GM23338 (cell line): ENCODE measurements at regions not wholly inside any gene's neighbourhood (a gene's known extent, or its start where the extent isn't known, plus 50 kb on each side); places are given as distances from the start of the nearest gene placed in this dataset.

ENCODE experiments used
- ATAC-seq: fragments of 200-7000 bp; cut with Tn5 transposase; 3 replicates; pipeline ENCODE4 v1.9.1; 2020
- DNase-seq: peaks from one replicate; pipeline ENCODE4 v3.0.0-alpha.2; 2015; ENCODE audit warnings: low spot score
- H2AFZ ChIP-seq: fragments of 200-600 bp; sonication (generic); 2 replicates; pipeline ENCODE4 v1.8.0; 2016; ENCODE audit warnings: antibody characterized with exemption, mild to moderate bottlenecking, moderate library complexity
- H3F3A ChIP-seq: fragments of 200-600 bp; sonication (generic); replicated peaks from 2 replicates; pipeline ENCODE4 v1.8.0; 2017; ENCODE audit warnings: antibody characterized with exemption, mixed run types, low read depth
- H3K27ac ChIP-seq: fragments of 200-600 bp; sonication (generic); 2 replicates; pipeline ENCODE4 v1.6.1; 2016; ENCODE audit warnings: low read depth
- H3K27me3 ChIP-seq: fragments of 200-600 bp; sonication (generic); 2 replicates; pipeline ENCODE4 v1.8.0; 2016; ENCODE audit warnings: mild to moderate bottlenecking, mixed run types, moderate library complexity; ENCODE audit not compliant: insufficient read depth
- H3K36me3 ChIP-seq: fragments of 200-600 bp; sonication (generic); 2 replicates; pipeline ENCODE4 v1.8.0; 2016; ENCODE audit warnings: mild to moderate bottlenecking; ENCODE audit not compliant: insufficient read depth
- H3K4me1 ChIP-seq: fragments of 200-600 bp; sonication (generic); 2 replicates; pipeline ENCODE4 v1.8.0; 2016; ENCODE audit warnings: mild to moderate bottlenecking, moderate library complexity; ENCODE audit not compliant: insufficient read depth
- H3K4me2 ChIP-seq: fragments of 200-600 bp; sonication (generic); 2 replicates; pipeline ENCODE4 v1.7.1; 2017; ENCODE audit warnings: mixed run types
- H3K4me3 ChIP-seq: fragments of 200-600 bp; sonication (generic); 2 replicates; pipeline ENCODE4 v1.6.1; 2016; ENCODE audit warnings: mixed run types
- H3K79me2 ChIP-seq: fragments of 200-600 bp; sonication (generic); replicated peaks from 2 replicates; pipeline ENCODE4 v1.8.0; 2017; ENCODE audit warnings: mild to moderate bottlenecking; ENCODE audit not compliant: insufficient read depth
- H3K9me2 ChIP-seq: fragments of 200-600 bp; sonication (generic); 2 replicates; pipeline ENCODE4 v1.8.0; 2017; ENCODE audit not compliant: insufficient read depth
- H4K20me1 ChIP-seq: fragments of 200-600 bp; sonication (generic); replicated peaks from 2 replicates; pipeline ENCODE4 v1.8.0; 2017; ENCODE audit warnings: mild to moderate bottlenecking; ENCODE audit not compliant: insufficient read depth
- H3K27ac Mint-ChIP-seq: 2 replicates; pipeline ENCODE4 v1.8.0; 2020; ENCODE audit warnings: inconsistent platforms, mild to moderate bottlenecking, moderate library complexity, mixed read lengths
- H3K27me3 Mint-ChIP-seq: 3 replicates; pipeline ENCODE4 v1.8.0; 2022; ENCODE audit warnings: low read depth, mild to moderate bottlenecking, moderate library complexity, mixed read lengths, inconsistent platforms; ENCODE audit not compliant: insufficient read depth, poor library complexity
- H3K36me3 Mint-ChIP-seq: 3 replicates; pipeline ENCODE4 v1.8.0; 2021; ENCODE audit warnings: low read depth, mild to moderate bottlenecking, inconsistent platforms, moderate library complexity, mixed read lengths
- H3K4me1 Mint-ChIP-seq: 3 replicates; pipeline ENCODE4 v1.8.0; 2020; ENCODE audit warnings: mild to moderate bottlenecking, inconsistent platforms, mixed read lengths
- H3K4me3 Mint-ChIP-seq: 3 replicates; pipeline ENCODE4 v1.8.0; 2021; ENCODE audit warnings: moderate library complexity, mild to moderate bottlenecking, inconsistent platforms, mixed read lengths
- H3K9me3 Mint-ChIP-seq: 3 replicates; pipeline ENCODE4 v1.8.0; 2020; ENCODE audit warnings: moderate library complexity, mild to moderate bottlenecking, inconsistent platforms, mixed read lengths
- CREB1 ChIP-seq: fragments of 250-450 bp; sonication (Bioruptor Pico); IDR thresholded peaks from 2 replicates; pipeline ENCODE4 v1.5.0; 2020; ENCODE audit warnings: low read depth, mild to moderate bottlenecking, moderate library complexity
- CTCF ChIP-seq, 2 experiments: fragments of 200-600 bp in 1 of 2; sonication (generic) in 1 of 2; conservative IDR thresholded peaks; 2 replicates each; pipeline versions ENCODE4 v1.5.1 to v1.6.1; 2016 to 2017; ENCODE audit warnings: antibody characterized with exemption in 2 of 2, low read depth in 2 of 2, mild to moderate bottlenecking in 2 of 2, moderate library complexity in 1 of 2
- EZH2 ChIP-seq: fragments of 200-600 bp; sonication (generic); IDR thresholded peaks from one replicate; pipeline ENCODE4 v1.8.0; 2017; ENCODE audit warnings: antibody characterized with exemption, mild to moderate bottlenecking, low read depth; ENCODE audit not compliant: unreplicated experiment
- EZH2phosphoT487 ChIP-seq: fragments of 200-600 bp; sonication (generic); IDR thresholded peaks from one replicate; pipeline ENCODE4 v1.8.1; 2018; ENCODE audit warnings: antibody characterized with exemption; ENCODE audit not compliant: unreplicated experiment
- JUNB ChIP-seq: IDR thresholded peaks from one replicate; pipeline ENCODE4 v1.6.1; 2016; ENCODE audit warnings: antibody characterized with exemption; ENCODE audit not compliant: unreplicated experiment
- NANOG ChIP-seq: IDR thresholded peaks from 2 replicates; pipeline ENCODE4 v1.6.1; 2016; ENCODE audit warnings: antibody characterized with exemption, borderline replicate concordance
- REST ChIP-seq: IDR thresholded peaks from one replicate; pipeline ENCODE4 v1.6.1; 2018; ENCODE audit warnings: antibody characterized with exemption; ENCODE audit not compliant: unreplicated experiment
- STAT1 ChIP-seq: IDR thresholded peaks from one replicate; pipeline ENCODE4 v1.6.1; 2016; ENCODE audit warnings: antibody characterized with exemption; ENCODE audit not compliant: unreplicated experiment
- ZNF114 ChIP-seq: fragments of 250-450 bp; sonication (Bioruptor Pico); IDR thresholded peaks from 2 replicates; pipeline ENCODE4 v1.5.0; 2020; ENCODE audit warnings: mild to moderate bottlenecking, moderate library complexity
- ZNF331 ChIP-seq: fragments of 250-450 bp; sonication (Bioruptor Pico); IDR thresholded peaks from 2 replicates; pipeline ENCODE4 v1.5.0; 2020; ENCODE audit warnings: low read depth, mild to moderate bottlenecking, moderate library complexity
- ZNF462 ChIP-seq: fragments of 250-450 bp; sonication (Bioruptor Pico); IDR thresholded peaks from 2 replicates; pipeline ENCODE4 v1.5.0; 2020; ENCODE audit warnings: mild to moderate bottlenecking, moderate library complexity

- TF ChIP-seq ZNF462 (CRISPR knock-in tag): no peak
- no peak for TF ChIP-seq ZNF114 (CRISPR knock-in tag)
- TF ChIP-seq EZH2phosphoT487: no peak
- no peak for TF ChIP-seq CREB1 (CRISPR knock-in tag)
- no peak for TF ChIP-seq STAT1
- TF ChIP-seq ZNF331 (CRISPR knock-in tag): no peak
- TF ChIP-seq NANOG: no peak
- TF ChIP-seq JUNB: no peak
Measured at GRCh38 chr2:65937379-65938160, 497.4 kb upstream of the MEIS1 start (continued).

GRCh38 chr2:65934992-65935629, 499.8 kb upstream of the MEIS1 start:
- Histone ChIP-seq H3F3A (no peaks in the 10 kb centered on the region), H3K4me1 (no peaks in the 10 kb centered on the region), H3K4me2 (no peak overlapping the region), H3K27me3 (no peaks in the 10 kb centered on the region), H3K4me3 (no peak overlapping the region), H2AFZ (no peak overlapping the region), H3K27ac (no peak overlapping the region), H3K9me2 (peaks cover 13% of the 10 kb centered on the region), H4K20me1 (no peaks in the 10 kb centered on the region), H3K79me2 (no peaks in the 10 kb centered on the region), H3K36me3 (no peaks in the 10 kb centered on the region)
- no peak for ATAC-seq
- no peak for DNase-seq
- peaks cover 11% of the 10 kb centered on the region; the same call in 2 of the 3 replicates for H3K36me3 Mint-ChIP-seq
- H3K4me1 Mint-ChIP-seq: 0 out of 3 replicates have a peak, but pooled peaks cover 2% of the 10 kb centered on the region
- H3K4me3 Mint-ChIP-seq: no peak overlapping the region
- H3K27ac Mint-ChIP-seq: no peak overlapping the region
- H3K27me3 Mint-ChIP-seq: no peaks in the 10 kb centered on the region
- peaks cover 15% of the 10 kb centered on the region for H3K9me3 Mint-ChIP-seq
- no peak for TF ChIP-seq EZH2
- no peak for TF ChIP-seq JUNB
- TF ChIP-seq REST: no peak
- TF ChIP-seq CTCF (conservative IDR thresholded peaks at IDR 0.05; ENCODE audit: low read depth in 2 of 2): no peak
